ENCODE measurements at regions not wholly inside any gene's neighbourhood (a gene's known extent, or its start where the extent isn't known, plus 50 kb on each side); places are given as distances from the start of the nearest gene placed in this dataset.

GRCh38 chr4:13856387-13856786 lies 228.9 kb upstream of the BOD1L1 start:
- H3K36me3 ChIP-seq, result no peaks in the 10 kb centered on the region
- no peak overlapping the region for H2AFZ ChIP-seq (replicated peaks)
- no peaks in the 10 kb centered on the region for H3K36me3 Mint-ChIP-seq
- H3K9me3 Mint-ChIP-seq, result peaks cover 5% of the 10 kb centered on the region
- H3K4me3 ChIP-seq, result no peak overlapping the region
- H3F3A ChIP-seq (ENCODE audit: low read depth), result no peaks in the 10 kb centered on the region
- no peak overlapping the region for H3K27ac ChIP-seq
- no peaks in the 10 kb centered on the region for H3K4me1 ChIP-seq
- H3K4me3 Mint-ChIP-seq, result no peak overlapping the region
- no peak overlapping the region for H3K9ac ChIP-seq
- TF ChIP-seq EZH2phosphoT487 (IDR thresholded peaks at IDR 0.05) (no peak), EZH2 (IDR thresholded peaks at IDR 0.05) (no peak)
- TF ChIP-seq, protein P1, sequence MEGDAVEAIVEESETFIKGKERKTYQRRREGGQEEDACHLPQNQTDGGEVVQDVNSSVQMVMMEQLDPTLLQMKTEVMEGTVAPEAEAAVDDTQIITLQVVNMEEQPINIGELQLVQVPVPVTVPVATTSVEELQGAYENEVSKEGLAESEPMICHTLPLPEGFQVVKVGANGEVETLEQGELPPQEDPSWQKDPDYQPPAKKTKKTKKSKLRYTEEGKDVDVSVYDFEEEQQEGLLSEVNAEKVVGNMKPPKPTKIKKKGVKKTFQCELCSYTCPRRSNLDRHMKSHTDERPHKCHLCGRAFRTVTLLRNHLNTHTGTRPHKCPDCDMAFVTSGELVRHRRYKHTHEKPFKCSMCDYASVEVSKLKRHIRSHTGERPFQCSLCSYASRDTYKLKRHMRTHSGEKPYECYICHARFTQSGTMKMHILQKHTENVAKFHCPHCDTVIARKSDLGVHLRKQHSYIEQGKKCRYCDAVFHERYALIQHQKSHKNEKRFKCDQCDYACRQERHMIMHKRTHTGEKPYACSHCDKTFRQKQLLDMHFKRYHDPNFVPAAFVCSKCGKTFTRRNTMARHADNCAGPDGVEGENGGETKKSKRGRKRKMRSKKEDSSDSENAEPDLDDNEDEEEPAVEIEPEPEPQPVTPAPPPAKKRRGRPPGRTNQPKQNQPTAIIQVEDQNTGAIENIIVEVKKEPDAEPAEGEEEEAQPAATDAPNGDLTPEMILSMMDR (IDR thresholded peaks at IDR 0.05), result no peak
- H3K4me1 Mint-ChIP-seq, result peaks cover 3% of the 10 kb centered on the region
- no peak overlapping the region for H3K4me2 ChIP-seq
- H3K27me3 ChIP-seq, result no peaks in the 10 kb centered on the region
- H3K79me2 ChIP-seq (ENCODE audit: low read depth), result no peaks in the 10 kb centered on the region
- no peaks in the 10 kb centered on the region for H4K20me1 ChIP-seq (ENCODE audit: low read depth)
- peaks cover 2% of the 10 kb centered on the region for H3K27me3 Mint-ChIP-seq (ENCODE audit: insufficient read depth, low read depth)
- DNase-seq (ENCODE audit: low spot score), result no peak
- no peak overlapping the region for H3K27ac Mint-ChIP-seq
- peaks cover 2% of the 10 kb centered on the region for H3K9me3 ChIP-seq (ENCODE audit: low read depth)

DNA sequence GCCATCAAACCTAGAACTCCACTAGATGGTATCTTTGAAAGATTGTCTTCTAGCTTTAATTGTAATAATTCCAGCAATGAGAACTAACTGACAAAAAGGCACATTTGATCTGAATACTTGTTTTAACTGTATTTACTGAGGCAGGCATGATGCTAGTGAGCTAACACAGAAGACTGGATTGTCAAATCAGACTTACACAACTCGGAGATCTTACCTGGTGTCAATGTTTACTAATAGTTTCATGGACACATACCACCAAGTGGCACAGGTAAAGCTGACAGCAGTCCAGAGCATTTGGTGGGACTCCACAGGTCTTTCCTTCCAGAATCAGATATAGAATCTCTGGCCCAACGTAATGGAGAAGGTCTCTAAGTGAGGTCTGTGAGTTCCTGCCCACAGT lies 229.9 kb upstream of the BOD1L1 start:
- no peak overlapping the region for H3K4me2 ChIP-seq
- TF ChIP-seq, protein P1 (IDR thresholded peaks at IDR 0.05), result no peak
- TF ChIP-seq EZH2phosphoT487 (IDR thresholded peaks at IDR 0.05), result no peak
- no peak for TF ChIP-seq EZH2 (IDR thresholded peaks at IDR 0.05)
- no peak overlapping the region for H3K27ac Mint-ChIP-seq
- H3K4me1 ChIP-seq, result no peaks in the 10 kb centered on the region
- peaks cover 8% of the 10 kb centered on the region for H3K9me3 Mint-ChIP-seq
- peaks cover 3% of the 10 kb centered on the region for H3K4me1 Mint-ChIP-seq
- no peaks in the 10 kb centered on the region for H4K20me1 ChIP-seq (ENCODE audit: low read depth)
- H3K4me3 Mint-ChIP-seq, result no peak overlapping the region
- H3K9me3 ChIP-seq (ENCODE audit: low read depth), result peaks cover 3% of the 10 kb centered on the region
- no peaks in the 10 kb centered on the region for H3F3A ChIP-seq (ENCODE audit: low read depth)
- DNase-seq (ENCODE audit: low spot score), result no peak
- no peak overlapping the region for H3K27ac ChIP-seq
- H3K36me3 ChIP-seq, result no peaks in the 10 kb centered on the region
- peaks cover 2% of the 10 kb centered on the region for H3K27me3 Mint-ChIP-seq (ENCODE audit: insufficient read depth, low read depth)
- H2AFZ ChIP-seq (replicated peaks), result no peak overlapping the region
- H3K79me2 ChIP-seq (ENCODE audit: low read depth), result no peaks in the 10 kb centered on the region
- no peak overlapping the region for H3K4me3 ChIP-seq
- H3K27me3 ChIP-seq, result no peaks in the 10 kb centered on the region
- H3K36me3 Mint-ChIP-seq, result no peaks in the 10 kb centered on the region
- no peak overlapping the region for H3K9ac ChIP-seq

DNA sequence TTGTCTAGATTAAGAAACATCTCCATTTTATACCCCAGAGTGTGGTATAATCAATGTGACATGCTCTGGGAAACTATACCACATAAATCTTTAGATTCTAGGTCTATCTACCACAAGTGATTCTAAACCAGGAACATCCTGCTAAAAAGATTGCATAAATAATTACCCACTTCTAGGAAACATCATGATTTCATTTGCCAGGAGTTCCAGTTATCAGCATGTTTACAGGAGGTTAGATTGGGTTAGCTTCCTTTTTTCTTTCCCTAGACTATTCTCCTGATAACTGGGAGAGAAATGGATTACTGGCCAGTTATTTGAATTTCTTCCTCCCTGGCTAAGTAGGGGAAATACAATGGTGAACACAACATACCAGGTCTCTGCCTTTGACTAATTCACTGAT lies 230.3 kb upstream of the BOD1L1 start:
- H3K4me3 ChIP-seq, result no peak overlapping the region
- TF ChIP-seq EZH2 (IDR thresholded peaks at IDR 0.05) (no peak), EZH2phosphoT487 (IDR thresholded peaks at IDR 0.05) (no peak)
- TF ChIP-seq, protein P1 (IDR thresholded peaks at IDR 0.05), result no peak

More for the DNA sequence above, 230.3 kb upstream of the BOD1L1 start:
- H3K4me1 ChIP-seq, result no peaks in the 10 kb centered on the region
- H3K27ac ChIP-seq, result no peak overlapping the region
- peaks cover 3% of the 10 kb centered on the region for H3K9me3 ChIP-seq (ENCODE audit: low read depth)
- no peaks in the 10 kb centered on the region for H3K27me3 ChIP-seq
- no peaks in the 10 kb centered on the region for H3K79me2 ChIP-seq (ENCODE audit: low read depth)
- no peak for DNase-seq (ENCODE audit: low spot score)
- H3K27ac Mint-ChIP-seq, result no peak overlapping the region
- H3K9me3 Mint-ChIP-seq, result peaks cover 12% of the 10 kb centered on the region
- H3K36me3 ChIP-seq, result no peaks in the 10 kb centered on the region
- no peak overlapping the region for H3K4me3 Mint-ChIP-seq
- H3K4me1 Mint-ChIP-seq, result peaks cover 3% of the 10 kb centered on the region
- no peaks in the 10 kb centered on the region for H4K20me1 ChIP-seq (ENCODE audit: low read depth)
- no peak overlapping the region for H3K4me2 ChIP-seq
- H2AFZ ChIP-seq (replicated peaks), result no peak overlapping the region
- no peaks in the 10 kb centered on the region for H3K36me3 Mint-ChIP-seq
- no peak overlapping the region for H3K9ac ChIP-seq
- H3F3A ChIP-seq (ENCODE audit: low read depth), result no peaks in the 10 kb centered on the region
- no peaks in the 10 kb centered on the region for H3K27me3 Mint-ChIP-seq (ENCODE audit: insufficient read depth, low read depth)
